SKM-1 (cell line): ENCODE measurements at regions not wholly inside any gene's neighbourhood (a gene's known extent, or its start where the extent isn't known, plus 50 kb on each side); places are given as distances from the start of the nearest gene placed in this dataset.
"Not testable (repeated sequence)": the region's sequence is repeated elsewhere in the genome, so short reads cannot be mapped to it uniquely, and the experiment has no call there.

Experiments
- DNase-seq: peaks from one replicate; lab custom pipeline; 2025; ENCODE audit not compliant: unreplicated experiment; lab: John Stamatoyannopoulos, UW

- no peak for DNase-seq
Measured at GRCh38 chr4:169898095-169898494, 128.1 kb downstream of the MFAP3L start.

DNA sequence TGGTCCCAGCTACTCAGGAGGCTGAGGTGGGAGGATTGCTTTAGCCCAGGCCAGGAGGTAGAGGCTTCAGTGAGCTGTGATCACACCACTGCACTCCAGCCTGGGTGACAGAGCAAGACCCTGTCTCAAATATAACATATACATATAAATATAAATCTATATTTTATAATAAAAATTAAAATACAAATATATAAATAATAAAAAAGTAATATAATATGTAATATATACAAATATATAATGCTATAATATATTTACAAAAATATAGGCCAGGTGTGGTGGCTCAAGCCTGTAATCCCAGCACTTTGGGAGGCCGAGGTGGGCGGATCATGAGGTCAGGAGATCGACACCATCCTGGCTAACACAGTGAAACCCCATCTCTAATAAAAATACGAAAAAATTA lies 131.4 kb downstream of the MFAP3L start:
- not testable (repeated sequence) for DNase-seq

- no peak for DNase-seq
Measured at GRCh38 chr4:169885893-169886292, 128.1 kb upstream of the HPF1 start.

DNA sequence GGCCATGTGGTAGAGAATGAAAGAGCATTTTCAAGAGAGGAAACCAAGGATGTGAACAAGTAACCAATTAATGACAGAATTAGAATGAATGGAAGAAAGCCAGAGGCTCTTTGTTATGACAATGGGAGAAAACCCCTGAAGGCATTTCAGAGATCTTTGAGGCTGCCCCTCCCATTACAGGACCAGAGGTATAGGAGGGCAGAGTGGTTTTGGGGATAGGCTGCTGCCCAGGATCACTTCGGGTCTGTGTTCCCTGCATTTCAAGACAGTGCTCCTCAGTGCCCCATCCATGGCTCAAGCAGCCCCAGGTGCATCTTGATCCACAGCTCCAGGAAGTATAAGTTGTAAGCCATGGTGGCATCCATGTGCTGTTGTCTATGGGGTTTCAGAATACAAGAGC lies 124.0 kb upstream of the HPF1 start:
- no peak for DNase-seq

DNA sequence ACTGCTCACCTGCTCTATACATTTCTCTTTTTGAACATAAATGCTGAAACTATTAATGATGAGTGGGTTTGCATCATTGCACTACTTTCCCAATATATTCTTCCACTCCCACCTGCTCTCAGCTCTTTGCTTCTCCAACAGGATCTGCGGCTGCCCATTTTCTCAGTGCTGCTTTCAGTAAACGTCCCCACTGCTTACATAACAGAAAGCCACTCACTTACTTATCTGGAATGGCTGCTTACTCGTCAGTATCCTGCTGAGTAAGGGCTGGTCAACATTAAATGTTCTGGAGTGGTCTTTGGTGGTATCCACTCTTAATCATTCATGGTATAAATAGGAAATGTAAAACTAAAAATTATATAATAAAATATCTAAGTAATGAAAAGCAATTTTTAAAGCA lies 112.8 kb upstream of the HPF1 start:
- no peak for DNase-seq

GRCh38 chr4:169869490-169869889 lies 111.7 kb upstream of the HPF1 start:
- DNase-seq = no peak

- no peak for DNase-seq
Measured at GRCh38 chr4:169861593-169861992, 103.8 kb upstream of the HPF1 start.

- DNase-seq = no peak
Measured at GRCh38 chr4:169859366-169860216, 101.8 kb upstream of the HPF1 start.

- no peak for DNase-seq
Measured at GRCh38 chr4:169854090-169854489, 96.3 kb upstream of the HPF1 start.

DNA sequence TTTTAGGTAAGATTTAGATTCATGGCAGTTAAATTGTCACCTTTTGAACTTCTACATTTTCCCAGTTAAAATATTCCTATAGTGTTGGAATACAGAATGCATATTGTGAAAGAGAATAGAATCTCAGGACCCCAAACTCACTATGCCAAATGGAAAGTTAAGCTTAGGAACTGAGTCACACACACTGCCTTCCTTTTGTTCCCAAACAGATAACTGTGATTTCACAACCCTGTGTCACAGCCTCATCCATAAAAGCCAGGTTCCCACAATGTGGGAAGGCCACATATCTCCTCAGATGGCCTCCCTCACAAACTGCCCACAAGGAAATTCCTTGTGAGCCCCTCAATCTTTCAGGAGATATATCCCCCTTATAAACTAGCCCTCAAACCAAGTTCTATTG lies 94.7 kb upstream of the HPF1 start:
- no peak for DNase-seq

GRCh38 chr4:169851750-169852149 lies 94.0 kb upstream of the HPF1 start:
- no peak for DNase-seq

DNA sequence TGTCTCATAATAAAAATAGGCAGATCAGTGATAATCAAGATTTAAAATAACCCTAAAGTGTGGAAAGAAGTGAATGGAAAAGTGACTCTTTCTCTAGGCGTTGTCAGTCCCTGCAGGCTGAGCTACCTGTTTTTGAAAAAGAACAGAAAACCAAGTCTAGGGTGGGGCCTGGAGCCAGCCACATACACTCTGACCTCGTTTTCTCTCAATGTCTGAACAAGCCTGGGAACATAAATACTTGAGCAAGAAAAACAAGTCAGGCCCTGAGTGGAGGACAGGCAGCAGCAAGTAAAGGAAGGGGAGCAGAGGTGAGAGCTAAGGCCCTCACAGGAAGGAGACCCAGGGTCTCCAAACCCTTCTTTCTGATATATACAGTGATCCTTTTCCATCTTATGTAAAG lies 91.7 kb upstream of the HPF1 start:
- no peak for DNase-seq

GRCh38 chr4:169848018-169848417 lies 90.3 kb upstream of the HPF1 start:
- DNase-seq = no peak

DNA sequence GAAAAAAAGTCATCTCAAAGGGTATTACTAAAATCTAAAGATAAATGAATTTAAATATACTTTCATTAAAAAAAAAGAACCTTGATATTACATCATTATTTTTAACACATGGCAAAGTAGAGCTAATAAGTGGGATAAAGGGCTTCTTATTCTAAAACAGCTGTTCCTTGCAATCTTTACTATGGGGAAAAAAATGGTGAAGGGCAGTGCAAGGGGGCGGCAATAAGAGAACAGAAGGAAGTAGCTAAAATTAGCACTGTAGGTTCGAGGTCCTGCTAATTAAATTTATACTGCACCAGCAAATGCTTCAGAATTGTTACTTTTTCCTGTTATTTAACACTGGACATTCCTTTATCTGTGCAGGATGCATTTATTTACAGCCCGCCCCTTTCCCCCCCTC lies 89.4 kb upstream of the HPF1 start:
- no peak for DNase-seq

- DNase-seq = no peak
Measured at GRCh38 chr4:169846396-169846795, 88.7 kb upstream of the HPF1 start.

- no peak for DNase-seq
Measured at GRCh38 chr4:169841776-169842175, 84.0 kb upstream of the HPF1 start.

DNA sequence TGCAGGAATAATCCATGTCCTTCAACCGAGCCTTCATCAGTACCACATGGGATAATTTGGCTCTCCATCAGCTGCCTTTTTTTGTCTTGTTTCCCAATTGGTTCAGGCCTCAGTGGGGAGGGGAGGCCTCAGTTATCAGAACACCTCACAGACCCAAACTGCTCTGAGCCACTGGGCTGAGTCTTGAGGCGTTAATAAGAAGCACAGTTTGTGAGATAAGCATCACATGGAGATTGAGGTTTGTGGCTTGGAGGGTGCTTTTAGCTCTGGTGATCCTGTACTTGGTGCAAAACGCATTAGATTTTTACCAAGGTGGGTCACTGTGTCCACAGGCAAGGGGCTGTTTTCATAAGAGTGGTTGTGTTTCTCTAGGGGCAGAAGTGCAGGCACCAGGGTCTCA lies 82.8 kb upstream of the HPF1 start:
- DNase-seq = no peak

GRCh38 chr4:169828329-169828728 lies 70.6 kb upstream of the HPF1 start:
- DNase-seq = not testable (repeated sequence)

DNA sequence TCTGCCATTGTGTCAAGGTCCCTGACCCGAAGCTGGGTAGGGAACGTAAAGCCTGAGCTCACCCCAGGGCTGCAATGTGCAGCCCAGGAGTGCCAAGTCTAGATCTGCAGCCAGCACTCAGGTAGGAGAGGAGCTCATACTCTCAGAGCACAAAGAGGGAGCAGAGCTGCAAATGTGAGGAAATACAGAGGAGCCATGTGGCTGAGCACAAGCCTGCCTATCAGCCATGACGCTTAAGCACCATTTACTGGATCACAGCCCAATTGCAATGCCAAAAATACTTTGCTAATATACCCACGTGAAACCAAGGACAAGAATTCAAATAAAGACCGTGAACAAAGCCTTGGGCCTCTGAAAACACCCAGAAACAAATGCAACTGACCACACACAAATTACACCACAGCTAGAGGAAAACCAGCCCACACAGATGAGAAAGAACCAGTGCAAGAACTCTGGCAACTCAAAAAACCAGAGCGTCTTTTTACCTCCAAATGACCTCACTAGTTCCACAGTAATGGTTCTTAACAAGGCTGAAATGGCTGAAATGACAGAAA lies 69.0 kb upstream of the HPF1 start:
- DNase-seq = no peak

GRCh38 chr4:169823685-169824084 lies 65.9 kb upstream of the HPF1 start:
- DNase-seq = no peak

DNA sequence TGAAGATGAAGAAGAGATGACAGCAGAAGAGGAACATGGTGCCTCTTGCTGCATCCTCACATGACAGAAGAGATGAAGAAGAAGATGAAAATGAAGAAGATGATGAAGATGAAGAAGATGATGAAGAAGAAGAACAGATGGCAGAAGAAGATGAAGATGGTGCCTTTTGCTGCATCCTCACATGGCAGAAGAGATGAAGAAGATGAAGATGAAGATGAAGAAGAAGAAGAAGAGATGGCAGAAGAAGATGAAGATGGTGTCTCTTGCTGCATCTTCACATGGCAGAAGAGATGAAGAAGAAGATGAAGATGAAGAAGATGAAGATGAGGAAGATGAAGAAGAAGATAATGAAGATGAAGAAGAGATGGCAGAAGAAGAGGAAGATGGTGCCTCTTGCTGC lies 63.7 kb upstream of the HPF1 start:
- DNase-seq = no peak

- DNase-seq = peak; percentile 31
Measured at GRCh38 chr4:169818063-169818679, 60.4 kb upstream of the HPF1 start.
